MM.1S (cell line): ENCODE measurements at regions not wholly inside any gene's neighbourhood (a gene's known extent, or its start where the extent isn't known, plus 50 kb on each side); places are given as distances from the start of the nearest gene placed in this dataset.

Experiments used
- DNase-seq: peaks from one replicate; pipeline ENCODE4 v3.0.0-alpha.2; 2015
- H2AFZ ChIP-seq: fragments of 300-600 bp; sonication (generic); 2 replicates; pipeline ENCODE4 v1.6.0; 2016; ENCODE audit warnings: antibody characterized with exemption, low read length
- H3F3A ChIP-seq: fragments of 300-600 bp; sonication (generic); 2 replicates; pipeline ENCODE4 v1.6.1; 2016; ENCODE audit warnings: mild to moderate bottlenecking, antibody characterized with exemption, low read length, moderate library complexity, mixed read lengths; ENCODE audit not compliant: insufficient read depth
- H3K27ac ChIP-seq: fragments of 300-600 bp; sonication (generic); 2 replicates; pipeline ENCODE4 v1.5.1; 2016; ENCODE audit warnings: mild to moderate bottlenecking, low read length
- H3K27me3 ChIP-seq: fragments of 300-600 bp; sonication (generic); replicated peaks from 2 replicates; pipeline ENCODE4 v1.6.0; 2016; ENCODE audit warnings: low read length; ENCODE audit not compliant: insufficient read depth
- H3K36me3 ChIP-seq: fragments of 300-600 bp; sonication (generic); replicated peaks from 2 replicates; pipeline ENCODE4 v1.6.1; 2016; ENCODE audit warnings: mild to moderate bottlenecking, low read length, mixed read lengths; ENCODE audit not compliant: insufficient read depth
- H3K4me1 ChIP-seq: fragments of 300-600 bp; sonication (generic); 2 replicates; pipeline ENCODE4 v1.6.1; 2016; ENCODE audit warnings: low read length, mixed read lengths
- H3K4me2 ChIP-seq: fragments of 300-600 bp; sonication (generic); 2 replicates; pipeline ENCODE4 v1.6.0; 2016; ENCODE audit warnings: low read depth, low read length
- H3K4me3 ChIP-seq: fragments of 300-600 bp; sonication (generic); 2 replicates; pipeline ENCODE4 v1.5.1; 2016; ENCODE audit warnings: low read length, mixed read lengths
- H3K79me2 ChIP-seq: fragments of 300-600 bp; sonication (generic); 2 replicates; pipeline ENCODE4 v1.6.1; 2016; ENCODE audit warnings: mixed run types, low read length, mixed read lengths
- H3K9ac ChIP-seq: fragments of 300-600 bp; sonication (generic); 2 replicates; pipeline ENCODE4 v1.6.1; 2016; ENCODE audit warnings: low read length, mixed read lengths
- H3K9me2 ChIP-seq: fragments of 300-600 bp; sonication (generic); replicated peaks from 2 replicates; pipeline ENCODE4 v1.6.1; 2016; ENCODE audit warnings: mild to moderate bottlenecking, low read length, mixed read lengths; ENCODE audit not compliant: insufficient read depth
- H3K9me3 ChIP-seq: fragments of 300-600 bp; sonication (generic); replicated peaks from 2 replicates; pipeline ENCODE4 v1.6.1; 2016; ENCODE audit warnings: mild to moderate bottlenecking, low read length, mixed read lengths; ENCODE audit not compliant: insufficient read depth
- H4K20me1 ChIP-seq: fragments of 300-600 bp; sonication (generic); 2 replicates; pipeline ENCODE4 v1.6.1; 2016; ENCODE audit warnings: mild to moderate bottlenecking, low read length, moderate library complexity, mixed read lengths; ENCODE audit not compliant: insufficient read depth
- CTCF ChIP-seq: fragments of 300-600 bp; sonication (generic); IDR thresholded peaks from 2 replicates; pipeline ENCODE4 v1.5.1; 2016; ENCODE audit warnings: antibody characterized with exemption, low read length, mixed read lengths
- EZH2 ChIP-seq: fragments of 300-600 bp; sonication (generic); optimal IDR thresholded peaks from 2 replicates; pipeline ENCODE3; 2017; ENCODE audit warnings: low read depth, mild to moderate bottlenecking, antibody characterized with exemption, low read length, mixed read lengths
- EZH2phosphoT487 ChIP-seq: fragments of 300-600 bp; sonication (generic); IDR thresholded peaks from 2 replicates; pipeline ENCODE4 v1.6.1; 2018; ENCODE audit warnings: antibody characterized with exemption, low read length

GRCh38 chr12:115093261-115093660 lies 409.3 kb upstream of the TBX3 start:
- H3K9ac ChIP-seq: no peak overlapping the region
- no peak overlapping the region for H3K27ac ChIP-seq
- H3K4me3 ChIP-seq: no peak overlapping the region
- DNase-seq: no peak
- no peaks in the 10 kb centered on the region for H3K27me3 ChIP-seq
- no peaks in the 10 kb centered on the region for H3K9me2 ChIP-seq
- no peak overlapping the region for H2AFZ ChIP-seq
- H3K4me1 ChIP-seq: no peaks in the 10 kb centered on the region
- H3K79me2 ChIP-seq: no peaks in the 10 kb centered on the region
- no peak overlapping the region for H3K4me2 ChIP-seq
- H3K36me3 ChIP-seq: no peaks in the 10 kb centered on the region
- H3K9me3 ChIP-seq: no peaks in the 10 kb centered on the region
- H4K20me1 ChIP-seq: no peaks in the 10 kb centered on the region
- H3F3A ChIP-seq: no peaks in the 10 kb centered on the region
- no peak for TF ChIP-seq EZH2phosphoT487
- TF ChIP-seq CTCF: no peak
- TF ChIP-seq EZH2: no peak

DNA sequence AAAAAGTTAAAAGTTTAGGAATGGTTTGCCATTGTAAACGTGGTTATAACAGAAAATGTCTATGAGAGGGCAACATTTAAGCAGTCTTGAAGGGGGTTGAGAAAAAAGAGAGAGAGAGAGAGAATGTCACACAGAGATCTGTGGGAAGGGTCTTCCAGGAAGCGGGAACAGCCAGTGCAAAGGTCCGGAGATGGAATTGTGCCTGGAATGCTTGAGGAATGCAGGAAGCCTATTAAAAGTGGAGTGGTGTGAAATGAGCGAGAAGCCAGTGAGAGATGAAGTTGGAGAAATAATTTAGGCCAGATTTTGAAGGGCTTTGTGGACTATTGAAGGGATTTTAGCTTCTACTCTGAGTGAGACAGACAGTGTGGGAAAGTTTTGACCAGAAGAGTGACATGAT lies 406.8 kb upstream of the TBX3 start:
- H3K27ac ChIP-seq: no peak overlapping the region
- H3K4me1 ChIP-seq: no peaks in the 10 kb centered on the region

DNA sequence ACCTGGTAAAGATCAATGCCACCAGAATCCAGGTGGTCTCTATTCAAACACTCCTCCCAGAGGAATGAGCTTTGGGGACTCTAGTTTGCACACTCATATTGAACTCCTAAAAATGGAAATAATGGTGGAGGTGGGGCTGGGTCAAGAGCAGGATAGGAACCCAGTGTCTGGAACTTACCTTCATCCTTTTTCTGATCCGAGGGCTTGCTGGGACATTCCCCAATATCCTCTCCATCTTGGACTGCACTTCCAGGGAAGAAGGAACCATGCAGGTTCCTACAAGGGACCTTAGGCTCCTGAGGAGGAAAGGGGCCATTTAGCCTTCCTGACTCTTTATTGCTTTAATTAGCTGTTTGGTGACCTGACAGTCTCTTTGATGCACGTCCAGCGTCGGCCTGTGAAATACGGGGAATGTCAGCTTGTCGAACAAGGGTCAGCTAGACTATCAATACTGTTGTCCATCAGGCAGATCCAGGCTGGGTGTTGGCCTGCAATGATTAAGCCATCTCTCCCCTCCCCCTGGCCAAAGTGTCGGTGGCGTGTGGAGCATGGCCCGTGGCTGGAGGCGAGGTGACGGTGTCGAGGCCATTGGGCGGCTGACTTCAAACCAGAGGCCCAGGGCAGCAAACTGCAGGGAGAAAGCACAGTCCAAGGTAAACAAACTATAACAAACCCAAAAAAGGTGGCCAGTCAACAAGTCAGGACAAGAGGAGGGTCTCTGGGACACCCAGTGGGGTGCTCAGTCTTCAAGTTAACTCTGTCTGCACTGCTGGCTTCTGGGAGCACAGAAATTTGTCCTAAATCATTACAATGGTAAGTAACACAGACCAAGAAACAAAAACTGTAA lies 405.2 kb upstream of the TBX3 start:
- H3K4me2 ChIP-seq: no peak overlapping the region
- H3K9ac ChIP-seq: no peak overlapping the region

More for the DNA sequence above, 406.8 kb upstream of the TBX3 start:
- Histone ChIP-seq H3K4me2 (no peak overlapping the region), H3K9ac (no peak overlapping the region), H3F3A (no peaks in the 10 kb centered on the region), H2AFZ (no peak overlapping the region), H3K27me3 (no peaks in the 10 kb centered on the region), H3K36me3 (no peaks in the 10 kb centered on the region), H3K4me3 (no peak overlapping the region), H3K79me2 (no peaks in the 10 kb centered on the region), H4K20me1 (no peaks in the 10 kb centered on the region), H3K9me3 (no peaks in the 10 kb centered on the region), H3K9me2 (no peaks in the 10 kb centered on the region)
- DNase-seq: no peak
- TF ChIP-seq EZH2: no peak
- no peak for TF ChIP-seq EZH2phosphoT487
- TF ChIP-seq CTCF: no peak

More for the DNA sequence above, 405.2 kb upstream of the TBX3 start:
- Histone ChIP-seq H3K36me3 (no peaks in the 10 kb centered on the region), H2AFZ (no peak overlapping the region), H3K4me1 (no peaks in the 10 kb centered on the region), H3K79me2 (no peaks in the 10 kb centered on the region), H3F3A (no peaks in the 10 kb centered on the region), H3K27me3 (no peaks in the 10 kb centered on the region), H3K9me3 (no peaks in the 10 kb centered on the region), H3K4me3 (no peak overlapping the region), H3K9me2 (no peaks in the 10 kb centered on the region), H3K27ac (no peak overlapping the region), H4K20me1 (no peaks in the 10 kb centered on the region)
- TF ChIP-seq CTCF (no peak), EZH2phosphoT487 (no peak), EZH2 (no peak)
- no peak for DNase-seq
